Muscle of back (tissue), 3 donors: ENCODE measurements at regions not wholly inside any gene's neighbourhood (a gene's known extent, or its start where the extent isn't known, plus 50 kb on each side); places are given as distances from the start of the nearest gene placed in this dataset.

Source experiments
- DNase-seq, 3 donors: peaks; one replicate each; pipeline versions ENCODE4 v3.0.0 to v3.0.0-alpha.2; 2013

DNA sequence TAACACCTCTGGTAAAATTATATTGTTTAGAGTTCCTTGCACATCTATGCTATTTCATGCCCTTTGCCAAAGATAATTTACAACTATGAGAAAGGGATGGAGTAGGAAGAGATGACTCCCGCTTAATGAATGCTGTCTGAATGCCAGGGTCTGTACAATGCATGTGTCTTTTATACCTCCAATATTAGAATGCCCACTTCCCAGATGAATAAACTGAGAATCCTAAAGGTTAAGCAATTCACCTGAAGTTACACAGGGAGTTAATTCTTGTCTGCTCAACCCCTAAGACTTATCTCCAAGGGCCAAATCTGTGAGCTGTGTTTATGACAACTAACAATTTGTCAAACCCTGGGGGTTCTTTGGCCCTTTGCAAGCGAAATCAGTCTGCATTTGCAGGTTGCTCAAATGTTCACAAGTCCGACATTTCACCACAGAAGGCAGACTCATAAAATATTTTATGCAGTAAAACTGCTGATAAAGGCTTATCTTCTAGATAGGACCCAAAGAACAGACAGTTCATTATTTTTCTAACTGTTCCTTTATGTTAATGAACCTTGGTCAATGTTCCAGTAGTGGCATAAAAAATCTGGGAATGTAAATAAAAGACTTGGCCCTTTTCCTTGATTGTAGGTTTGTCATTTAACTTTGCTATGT lies 50.2 kb upstream of the ATP1A1 start:
- DNase-seq: no peak
